HG03442 (cell line): ENCODE measurements at regions not wholly inside any gene's neighbourhood (a gene's known extent, or its start where the extent isn't known, plus 50 kb on each side); places are given as distances from the start of the nearest gene placed in this dataset.
"Not testable (repeated sequence)": the region's sequence is repeated elsewhere in the genome, so short reads cannot be mapped to it uniquely, and the experiment has no call there.

Source experiments
- ATAC-seq: cut with Tn5 transposase; IDR thresholded peaks from one replicate; pipeline ENCODE4 v1.9.1; 2021; ENCODE audit warnings: mild to moderate bottlenecking, moderate library complexity; ENCODE audit not compliant: unreplicated experiment

DNA sequence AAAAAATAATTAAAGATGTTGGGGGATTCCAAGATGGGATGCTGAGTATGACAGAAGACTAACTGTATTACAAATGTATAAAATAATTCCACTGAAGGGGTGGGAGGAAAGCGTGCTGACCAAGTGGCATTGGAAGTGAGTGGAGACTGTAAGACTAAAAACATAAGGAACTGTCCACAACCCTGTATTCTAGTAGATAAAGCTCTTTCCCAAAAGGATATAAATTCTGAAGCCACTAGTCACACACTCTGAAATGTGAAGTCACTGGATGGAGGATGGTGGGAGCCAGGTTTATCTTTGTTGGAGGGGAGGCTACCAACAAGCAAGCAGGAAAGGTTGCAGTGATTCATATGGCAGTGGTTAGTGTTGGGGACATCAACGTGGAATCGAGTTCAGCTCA, 182.8 kb upstream of the PLGLB2 start:
- not testable (repeated sequence) for ATAC-seq

DNA sequence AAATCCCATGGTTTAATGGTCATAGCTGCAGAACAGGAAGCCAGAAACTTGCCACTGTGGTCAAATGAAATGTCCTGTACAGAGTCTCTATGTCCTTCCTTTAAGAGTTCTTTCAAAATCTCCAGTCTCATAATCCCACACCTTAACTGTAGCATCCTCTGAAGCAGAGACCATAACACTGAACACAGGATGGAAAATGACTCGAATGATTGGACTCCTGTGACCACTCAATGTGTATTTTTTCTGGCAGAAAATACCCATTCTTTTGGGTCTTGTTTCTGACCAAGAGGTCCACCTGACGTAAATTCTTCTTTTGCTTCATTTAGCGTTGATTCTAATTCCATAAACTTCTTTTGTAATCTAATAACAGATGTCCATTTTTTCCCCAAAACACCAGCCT, 181.4 kb upstream of the PLGLB2 start:
- ATAC-seq = not testable (repeated sequence)

DNA sequence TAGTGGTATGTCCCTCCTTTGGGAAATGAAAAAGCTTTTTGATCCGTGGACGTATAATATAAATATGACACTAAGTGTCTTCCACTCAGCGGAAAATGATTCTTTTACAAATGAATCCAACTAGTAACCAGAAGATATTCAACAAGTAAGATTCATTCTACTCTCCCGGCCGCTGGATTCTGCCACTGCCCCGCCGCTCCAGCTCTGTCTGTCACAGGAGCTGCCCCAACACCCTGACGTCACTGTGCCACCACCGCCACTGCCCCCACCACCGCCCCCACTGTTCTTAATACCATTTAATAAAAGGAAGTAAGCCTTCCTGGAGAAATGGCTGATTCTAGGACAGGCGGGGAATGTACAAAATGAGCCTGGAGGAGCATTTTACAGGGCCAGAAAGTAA, 180.8 kb upstream of the PLGLB2 start:
- ATAC-seq = not testable (repeated sequence)

DNA sequence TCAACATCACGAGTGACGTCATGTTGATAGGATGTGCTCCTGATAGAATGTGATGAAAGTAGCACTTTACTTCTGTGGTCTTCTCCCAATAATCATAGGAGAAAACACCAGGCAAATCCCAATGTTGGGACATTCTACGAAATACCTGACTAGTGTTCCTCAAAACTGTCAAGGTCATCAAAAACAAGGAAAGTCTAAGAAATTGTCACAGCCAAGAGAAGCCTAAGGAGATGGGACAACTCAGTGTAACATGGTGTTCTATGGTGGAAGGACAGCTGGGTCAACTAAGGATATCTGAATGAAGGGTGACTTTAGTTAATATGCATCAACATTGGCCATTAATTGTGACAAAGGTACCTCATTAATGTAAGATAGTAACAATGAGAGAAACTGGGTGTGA, 180.0 kb upstream of the PLGLB2 start:
- ATAC-seq = not testable (repeated sequence)

DNA sequence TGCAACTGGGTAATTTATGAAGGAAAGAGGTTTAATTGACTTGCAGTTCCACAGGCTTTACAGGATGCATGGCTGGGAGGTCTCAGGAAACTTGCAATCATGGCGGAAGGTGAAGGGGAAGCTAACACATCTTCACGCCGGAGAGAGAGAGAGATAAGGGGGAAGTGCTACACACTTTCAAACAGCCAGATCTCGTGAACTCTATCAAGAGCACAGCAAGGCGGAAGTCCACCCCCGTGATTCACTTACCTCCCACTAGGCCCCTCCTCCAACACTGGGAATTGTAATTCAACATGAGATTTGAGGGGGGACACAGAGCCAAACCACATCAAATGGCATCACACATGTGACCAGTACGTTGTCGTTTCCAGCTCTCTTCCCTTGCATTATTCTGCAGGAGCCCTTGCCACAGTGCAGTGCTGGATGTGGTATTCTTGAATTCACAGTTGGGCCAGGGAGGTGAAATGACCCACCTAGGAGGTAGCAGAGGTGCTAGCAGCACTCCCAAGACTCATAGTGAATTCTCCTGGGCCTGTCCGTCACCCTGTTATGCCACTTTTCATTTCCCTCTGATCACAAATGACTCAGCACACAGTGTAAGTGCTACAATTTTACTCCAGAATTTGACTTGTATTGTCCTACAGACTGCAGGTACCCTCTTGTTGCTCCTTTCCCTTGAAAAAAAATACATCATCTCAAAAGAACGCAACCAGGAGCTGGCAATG, 179.2 kb upstream of the PLGLB2 start:
- not testable (repeated sequence) for ATAC-seq

DNA sequence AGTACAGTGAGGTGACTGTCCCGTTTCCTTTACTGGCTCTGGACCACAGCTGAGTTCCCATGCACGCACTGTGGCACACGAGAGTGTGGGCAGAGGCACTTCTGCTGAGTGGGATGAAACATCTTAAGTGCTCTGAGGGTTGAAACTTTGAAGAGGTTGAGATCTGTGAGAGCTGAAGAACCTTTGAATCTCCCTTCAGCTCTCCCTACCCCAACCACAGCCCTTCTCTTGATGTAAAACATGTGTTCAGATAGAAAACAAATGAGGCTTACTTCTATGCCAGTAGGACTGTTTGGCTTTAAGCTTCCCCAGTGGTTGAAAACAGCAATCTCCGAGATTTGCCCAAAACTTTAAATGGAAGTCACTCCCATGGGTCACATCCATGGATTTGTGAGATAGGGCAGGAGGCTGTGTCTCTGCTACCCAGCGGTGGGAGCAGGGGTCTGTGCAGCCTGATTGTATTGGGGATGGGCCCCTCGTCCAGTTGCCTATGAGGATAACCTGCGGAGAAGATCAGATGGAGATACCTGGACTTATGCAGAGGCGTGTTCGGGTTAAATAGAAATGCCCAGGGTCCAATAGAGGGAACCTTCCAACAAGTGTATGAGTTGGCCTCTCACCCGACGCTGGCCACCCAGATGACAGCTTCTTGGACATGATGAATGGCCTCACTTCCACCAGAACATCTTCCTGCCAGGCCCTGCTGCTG, 178.0 kb upstream of the PLGLB2 start:
- ATAC-seq = not testable (repeated sequence)

DNA sequence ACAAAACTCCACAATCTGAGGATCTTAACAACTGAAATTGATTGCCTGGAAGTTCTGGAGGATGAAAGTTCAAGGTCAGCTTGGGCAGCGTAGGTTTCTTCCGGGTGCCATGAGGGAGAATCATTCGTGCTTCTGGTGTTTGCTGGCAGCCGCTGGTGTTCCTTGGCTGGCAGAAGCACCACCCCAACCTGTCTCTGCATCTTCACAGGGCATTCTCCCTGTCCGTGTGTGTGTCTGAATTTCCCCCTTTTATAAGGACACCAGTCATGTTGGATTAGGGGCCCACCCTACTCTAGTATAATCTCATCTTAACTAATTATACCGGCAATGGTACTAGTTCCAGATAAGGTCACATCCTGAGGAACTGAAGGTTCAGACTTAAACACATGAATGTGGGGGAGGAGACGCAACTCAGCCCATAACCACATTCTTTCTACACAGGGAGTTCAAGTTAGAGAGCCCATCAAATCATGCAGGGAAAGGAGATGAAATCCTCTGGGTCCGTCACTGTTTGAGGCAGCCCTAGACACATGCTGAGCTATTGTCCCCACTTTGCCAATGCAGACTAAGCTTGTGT, 175.9 kb upstream of the PLGLB2 start:
- ATAC-seq = not testable (repeated sequence)

DNA sequence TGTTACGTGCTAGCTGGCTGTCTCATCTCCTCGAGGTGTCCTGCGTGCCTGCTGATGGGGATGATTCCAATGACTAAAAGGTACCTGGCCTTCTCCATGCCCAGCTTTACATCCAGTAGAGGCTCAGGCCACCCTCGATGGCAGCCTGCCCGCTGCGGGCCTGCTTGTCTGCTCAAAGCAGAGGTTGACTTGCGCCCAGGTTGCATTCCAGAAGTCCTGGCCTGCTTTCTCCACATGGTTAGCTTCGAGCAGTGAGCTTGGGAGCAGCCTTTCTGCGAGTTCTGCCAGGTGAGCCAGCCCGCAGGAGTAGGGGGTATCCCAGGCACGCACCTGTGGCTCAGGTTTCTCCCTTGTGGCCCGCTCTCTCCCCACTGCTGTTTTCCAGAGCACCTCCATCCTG, 175.0 kb upstream of the PLGLB2 start:
- not testable (repeated sequence) for ATAC-seq

DNA sequence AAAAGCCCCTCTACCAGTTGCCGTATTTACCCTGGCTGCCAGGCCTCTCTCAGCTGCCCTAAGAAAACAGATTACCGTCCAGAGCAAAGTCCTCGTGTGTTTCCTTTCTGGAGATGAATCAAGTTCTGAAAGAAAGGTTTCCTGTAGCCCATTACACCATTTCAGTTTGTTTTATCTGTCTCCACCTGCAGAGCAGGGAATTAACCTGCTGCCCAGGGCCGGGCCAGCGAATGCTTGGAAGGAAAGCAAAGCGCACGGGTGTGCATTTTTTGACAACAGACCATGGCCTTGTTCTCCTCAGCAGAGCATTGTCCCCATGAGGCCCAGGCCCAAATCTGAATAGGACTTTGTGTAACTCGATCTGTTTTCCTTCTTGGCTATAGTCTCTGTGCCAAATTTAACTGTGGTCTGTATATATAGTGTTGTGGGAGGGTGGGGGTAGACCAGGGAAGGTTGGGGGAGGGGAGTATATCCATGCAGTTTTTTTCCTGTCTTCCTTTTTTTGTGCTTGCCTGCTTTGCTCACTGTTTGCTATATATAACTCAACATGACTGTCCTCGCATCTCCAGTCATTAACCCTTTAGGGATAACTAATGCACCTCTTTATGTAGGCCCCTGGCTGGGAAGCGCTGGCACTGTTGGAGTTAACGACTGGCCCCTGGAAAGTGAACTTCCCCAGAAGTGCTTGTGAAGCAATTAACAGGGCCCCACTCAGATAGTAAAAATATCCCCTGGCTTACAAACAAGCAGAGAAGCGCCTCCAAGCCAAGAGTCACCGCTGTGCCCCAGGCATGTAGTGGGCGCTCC, 174.3 kb upstream of the PLGLB2 start:
- not testable (repeated sequence) for ATAC-seq

DNA sequence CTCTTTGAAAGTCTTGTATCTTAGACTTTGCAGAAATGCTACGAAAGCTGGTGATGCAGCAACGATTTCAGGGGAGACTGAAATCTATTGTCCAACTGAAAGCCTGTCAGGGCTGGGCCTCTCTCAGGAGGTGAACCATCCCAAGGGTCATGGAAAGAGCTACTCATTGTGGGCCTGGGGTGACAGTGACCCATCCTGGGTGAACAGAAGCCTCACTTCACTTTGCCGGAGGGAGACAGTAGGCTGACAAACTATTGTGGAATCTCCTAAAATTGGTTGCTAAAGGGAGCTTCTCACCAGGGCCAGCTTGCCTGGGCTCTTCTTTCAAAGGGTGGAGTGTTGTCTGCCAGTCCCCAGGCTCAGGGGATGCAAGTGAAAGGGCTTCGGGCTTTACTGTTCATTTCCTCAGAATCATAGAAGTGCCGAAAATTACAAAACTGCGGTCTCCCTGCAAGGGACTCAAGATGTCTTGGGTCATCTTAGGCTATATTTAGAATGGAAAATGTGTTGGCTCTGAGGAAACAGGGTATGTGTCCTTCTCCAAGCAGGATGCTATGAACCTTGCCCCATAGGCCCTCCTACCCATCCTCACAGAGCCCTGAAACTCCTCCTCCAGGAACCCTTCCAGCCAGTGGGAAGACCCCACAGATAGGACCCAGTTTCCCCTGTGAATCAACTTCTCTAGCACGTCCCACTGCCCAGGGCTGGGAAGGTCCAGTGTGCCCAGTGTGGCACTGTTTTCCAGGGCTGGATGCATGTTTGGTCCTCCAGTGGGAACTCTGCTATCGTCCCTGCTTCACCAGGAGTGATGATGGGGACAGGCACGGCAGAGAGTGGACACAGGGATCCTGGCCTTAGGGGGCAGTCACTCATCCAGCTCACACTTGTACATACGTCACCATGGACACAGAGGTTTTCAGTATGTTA, 173.4 kb upstream of the PLGLB2 start:
- ATAC-seq = not testable (repeated sequence)

DNA sequence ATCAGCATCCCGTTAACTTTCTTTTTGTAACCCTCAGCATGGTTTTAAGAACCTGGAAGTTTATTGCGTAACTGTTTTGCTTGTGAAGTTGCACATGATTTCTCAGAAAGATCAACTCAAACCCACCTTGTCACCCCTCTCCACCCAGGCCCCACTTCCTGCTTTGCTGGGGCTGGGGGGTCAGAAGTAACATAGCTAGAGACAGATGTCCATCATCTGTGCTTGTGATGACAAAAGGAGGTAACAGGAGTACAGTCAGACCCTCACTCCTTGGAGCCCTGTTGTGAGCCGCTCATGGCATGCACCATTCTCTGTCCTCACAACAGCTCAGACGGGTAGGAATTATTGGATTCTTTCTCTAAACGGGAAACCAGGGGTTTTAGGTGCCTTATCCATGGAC, 172.7 kb upstream of the PLGLB2 start:
- ATAC-seq = not testable (repeated sequence)

DNA sequence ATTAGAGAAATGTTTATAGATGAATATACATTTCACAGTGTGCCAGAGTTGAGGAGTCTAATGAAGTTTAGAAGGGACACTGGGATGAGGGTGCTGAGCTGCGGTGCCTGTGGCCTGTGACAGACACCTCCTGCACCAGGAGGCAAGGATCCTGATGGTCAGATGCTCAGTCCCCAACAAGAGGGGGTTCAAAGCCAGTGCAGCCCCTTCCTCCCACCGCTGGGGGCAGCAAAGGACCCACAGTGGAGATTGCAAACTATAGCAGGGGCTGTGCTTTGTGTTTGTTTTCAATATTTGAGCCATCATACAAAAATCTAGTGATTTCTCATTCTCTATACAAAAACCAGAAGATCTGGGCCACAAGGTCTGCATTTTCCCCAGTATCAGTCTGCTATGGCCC, 170.5 kb upstream of the PLGLB2 start:
- not testable (repeated sequence) for ATAC-seq

DNA sequence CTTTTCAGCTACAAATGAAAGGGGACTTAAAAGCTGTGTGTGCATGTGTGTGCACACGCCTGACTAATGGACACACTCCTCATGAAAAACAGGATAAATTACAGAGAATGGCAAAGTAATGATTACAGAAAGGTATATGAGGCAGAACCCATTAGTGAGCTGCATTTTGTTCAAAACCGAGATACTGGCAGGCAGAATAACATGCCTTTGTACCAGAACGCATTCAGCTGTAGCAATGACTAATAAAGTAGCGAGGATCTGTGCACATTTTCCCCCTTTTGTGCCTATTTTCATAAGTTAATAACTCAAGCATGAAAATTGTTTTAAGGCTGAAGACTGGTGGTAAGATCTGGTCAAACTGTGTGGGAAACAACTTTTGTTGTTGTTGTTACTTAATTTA, 165.7 kb upstream of the PLGLB2 start:
- peak; percentile 64 for ATAC-seq

DNA sequence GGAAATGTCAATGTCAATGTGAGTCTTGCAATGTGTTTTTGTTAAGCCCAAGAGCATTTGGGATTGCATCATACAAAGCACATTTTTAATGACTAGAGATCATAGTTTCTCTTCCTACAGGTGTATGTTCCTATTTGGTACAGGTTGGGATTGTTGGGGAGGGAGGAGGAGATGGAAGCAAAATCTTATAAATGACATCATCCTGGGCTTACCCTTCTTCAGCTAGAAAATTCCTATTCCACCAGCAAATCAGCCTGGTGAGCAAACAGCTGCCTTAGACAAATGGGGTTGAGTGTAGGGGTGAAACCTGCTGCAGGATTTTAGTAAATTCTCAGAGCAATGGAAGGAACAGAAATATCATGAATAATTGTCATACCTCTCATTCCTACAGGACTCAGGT, 165.3 kb upstream of the PLGLB2 start:
- ATAC-seq = not testable (repeated sequence)

DNA sequence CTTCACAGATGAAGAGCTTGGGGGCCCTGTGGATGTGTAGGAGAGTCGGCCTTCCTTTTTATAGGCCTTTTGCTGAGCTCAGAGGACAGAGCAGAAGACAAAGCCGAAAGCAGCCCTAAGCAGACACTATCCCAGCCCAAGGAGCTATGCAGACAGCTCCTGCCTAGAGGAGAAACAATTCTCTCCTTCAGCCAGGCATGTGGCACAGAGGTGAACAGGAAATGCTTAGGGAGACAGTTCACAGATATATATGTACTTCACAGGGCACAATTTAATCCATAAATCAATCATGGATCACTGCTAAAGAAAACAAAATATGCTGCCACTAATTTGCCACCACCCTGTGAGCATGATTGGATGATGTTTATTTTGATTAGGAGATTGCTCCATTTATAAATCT, 164.5 kb upstream of the PLGLB2 start:
- not testable (repeated sequence) for ATAC-seq

DNA sequence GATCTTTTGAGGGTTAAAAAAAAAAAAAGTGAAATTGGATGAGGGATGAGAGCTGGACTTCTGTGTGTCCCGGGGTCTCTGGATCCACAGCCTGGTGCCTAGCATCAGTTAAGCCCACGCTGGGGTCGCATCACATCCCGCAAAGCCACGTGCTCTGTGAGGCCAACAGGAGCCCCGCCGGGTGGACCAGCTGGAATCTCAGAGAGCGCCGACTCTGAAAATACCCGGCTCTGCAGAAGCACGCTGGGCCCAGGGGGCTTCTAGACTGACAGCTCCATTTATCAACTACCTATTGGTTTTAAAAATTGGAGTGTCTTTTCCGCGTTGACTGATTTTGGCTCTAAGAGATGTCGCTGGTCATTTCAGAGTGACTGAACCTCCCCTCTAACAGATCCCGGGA, 164.1 kb upstream of the PLGLB2 start:
- not testable (repeated sequence) for ATAC-seq

DNA sequence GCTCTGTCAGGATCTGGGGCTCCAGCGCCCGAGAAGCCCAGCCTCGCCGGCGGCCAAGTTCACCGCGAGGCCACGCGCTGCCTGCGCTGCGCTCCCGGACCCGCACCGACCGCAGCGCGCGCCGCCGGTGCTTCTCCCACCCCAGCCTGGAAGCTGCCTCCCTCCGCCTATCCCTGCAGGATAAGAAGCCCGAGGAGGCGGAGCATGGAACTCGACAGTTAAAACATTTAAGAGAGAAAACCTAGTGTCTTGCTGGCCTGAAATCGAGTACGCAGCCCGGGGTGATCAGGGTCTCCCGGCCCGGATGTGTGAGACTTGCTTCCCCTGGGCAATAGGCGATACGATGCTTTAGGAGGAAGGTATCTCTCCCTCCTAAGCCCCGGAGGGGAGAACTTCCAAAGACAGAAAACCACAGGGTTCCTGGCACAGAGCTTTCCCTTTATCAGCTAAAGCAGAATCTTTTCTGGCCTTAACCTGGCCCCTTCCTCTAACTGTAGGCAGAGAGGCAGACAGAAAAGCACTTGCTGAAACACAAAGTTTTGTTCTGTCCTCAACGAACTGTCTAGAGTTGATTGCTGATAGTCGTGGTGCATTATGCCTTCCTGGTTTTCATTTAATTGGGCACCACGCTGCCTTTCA, 163.5 kb upstream of the PLGLB2 start:
- not testable (repeated sequence) for ATAC-seq

DNA sequence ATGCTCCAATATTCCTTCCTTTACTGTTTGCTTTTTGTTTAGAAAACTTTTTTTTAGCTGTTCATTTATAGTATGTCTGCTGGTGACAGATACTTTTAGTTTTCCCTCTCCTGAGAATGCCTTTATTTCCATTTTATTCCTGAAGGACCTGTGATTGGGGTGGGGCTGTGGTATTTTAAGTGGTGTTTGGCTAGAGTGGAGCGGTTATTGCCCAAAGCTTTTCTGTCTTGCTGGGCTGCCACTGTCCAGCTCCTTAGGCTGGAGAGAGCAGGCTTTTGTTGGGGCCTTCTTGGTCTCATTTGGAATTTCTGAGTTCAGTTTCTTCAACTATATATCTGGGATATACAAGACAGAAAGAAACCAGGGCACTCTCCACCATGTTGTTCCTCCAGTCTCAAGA, 160.0 kb upstream of the PLGLB2 start:
- ATAC-seq = not testable (repeated sequence)

DNA sequence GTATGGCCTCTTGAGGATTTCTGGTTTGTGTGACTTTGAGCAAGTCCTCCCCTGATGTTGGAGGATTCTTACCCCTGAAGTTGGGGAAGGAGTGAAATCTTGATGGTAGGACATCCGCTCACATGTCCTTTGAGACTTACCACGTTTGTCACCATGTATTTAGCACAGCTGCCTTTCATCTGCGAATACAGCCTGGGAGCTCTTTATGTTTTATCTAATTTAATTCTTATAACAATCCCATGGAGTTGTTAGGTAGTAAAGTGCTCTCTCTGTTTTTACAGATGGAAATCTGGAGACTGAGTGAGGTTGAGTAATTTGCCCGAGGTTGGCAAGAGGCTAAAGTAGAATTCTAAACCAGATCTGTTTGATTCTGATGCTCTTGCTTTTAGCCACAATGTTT, 154.9 kb upstream of the PLGLB2 start:
- ATAC-seq = not testable (repeated sequence)
